CD4-positive, alpha-beta T cell (primary cell): ENCODE measurements at regions not wholly inside any gene's neighbourhood (a gene's known extent, or its start where the extent isn't known, plus 50 kb on each side); places are given as distances from the start of the nearest gene placed in this dataset.
"Not testable (repeated sequence)": the region's sequence is repeated elsewhere in the genome, so short reads cannot be mapped to it uniquely, and the experiment has no call there.

Experiments
- ATAC-seq: fragments of 200-7000 bp; cut with Tn5 transposase; one replicate; pipeline ENCODE4 v1.10.0; 2022; ENCODE audit warnings: mild to moderate bottlenecking; ENCODE audit not compliant: poor library complexity
- CTCF ChIA-PET: fragments of 350-600 bp; sonication (Branson Sonifier 250); formaldehyde crosslinking; loops from one replicate; lab custom pipeline; 2021; ENCODE audit warnings: antibody characterized with exemption, inconsistent platforms; lab: Charles Lee
- POLR2A ChIA-PET: fragments of 350-600 bp; sonication (Branson Sonifier 250); formaldehyde crosslinking; loops from one replicate; lab custom pipeline; 2021; ENCODE audit warnings: antibody characterized with exemption, inconsistent platforms; lab: Charles Lee
- DNase-seq, 14 experiments: peaks; one replicate each; pipeline ENCODE4 v3.0.0-alpha.2; 2013 to 2020; ENCODE audit warnings: mixed read lengths in 2 of 14
- H3K27ac ChIP-seq, 2 donors: one replicate each; pipeline versions ENCODE4 v1.5.1 to v1.7.0; 2013; ENCODE audit warnings: low read length in 2 of 2, low read depth in 1 of 2, mild to moderate bottlenecking in 1 of 2
- H3K27me3 ChIP-seq, 2 experiments: 1 replicate in 1 of 2; 2 replicates in 1 of 2; pipeline versions ENCODE4 v1.6.1 to v1.7.0; 2013; ENCODE audit warnings: low read length in 2 of 2, control low read depth in 1 of 2, mild to moderate bottlenecking in 1 of 2, moderate library complexity in 1 of 2; ENCODE audit not compliant: insufficient read depth in 2 of 2, control insufficient read depth in 1 of 2
- H3K36me3 ChIP-seq: one replicate; pipeline ENCODE4 v1.6.1; 2013; ENCODE audit warnings: low read length, control low read depth; ENCODE audit not compliant: insufficient read depth
- H3K4me1 ChIP-seq: one replicate; pipeline ENCODE4 v1.6.1; 2013; ENCODE audit warnings: low read length, control low read depth; ENCODE audit not compliant: insufficient read depth
- H3K4me3 ChIP-seq: one replicate; pipeline ENCODE4 v1.5.1; 2013; ENCODE audit warnings: mild to moderate bottlenecking, low read length, moderate library complexity
- H3K9me3 ChIP-seq, 2 experiments: 1 replicate in 1 of 2; 2 replicates in 1 of 2; pipeline versions ENCODE4 v1.6.1 to v1.7.0; 2013; ENCODE audit warnings: low read length in 2 of 2, mild to moderate bottlenecking in 2 of 2, control low read depth in 1 of 2, moderate library complexity in 1 of 2; ENCODE audit not compliant: control insufficient read depth in 1 of 2, insufficient read depth in 1 of 2
- H3K27ac Mint-ChIP-seq: one replicate; pipeline ENCODE4 v1.8.0; 2020; ENCODE audit warnings: mixed read lengths
- H3K27me3 Mint-ChIP-seq: one replicate; pipeline ENCODE4 v1.8.0; 2021; ENCODE audit warnings: mixed read lengths
- H3K36me3 Mint-ChIP-seq: one replicate; pipeline ENCODE4 v1.8.0; 2021; ENCODE audit warnings: low read depth, mixed read lengths
- H3K4me1 Mint-ChIP-seq: one replicate; pipeline ENCODE4 v1.8.0; 2021; ENCODE audit warnings: low read depth, mixed read lengths
- H3K4me3 Mint-ChIP-seq: one replicate; pipeline ENCODE4 v1.8.0; 2020; ENCODE audit warnings: mild to moderate bottlenecking, mixed read lengths
- H3K9me3 Mint-ChIP-seq: one replicate; pipeline ENCODE4 v1.8.0; 2020; ENCODE audit warnings: mixed read lengths
- CTCF ChIP-seq: fragments of 200-600 bp; IDR thresholded peaks from one replicate; pipeline ENCODE4 v1.8.0; 2022; ENCODE audit warnings: antibody characterized with exemption, mild to moderate bottlenecking
- intact Hi-C, 2 experiments: fragments of 100-400 bp; cut with DNase I in 1 of 2; cut with micrococcal nuclease in 1 of 2; formaldehyde crosslinking; loops; one replicate each; pipeline versions ENCODE4 v1.15.1 to v1.9.0; 2023 to 2025; cut with DNase I, micrococcal nuclease

GRCh38 chr4:134490863-134491262 lies 289.3 kb upstream of the PABPC4L start:
- CTCF ChIA-PET, result no interaction called here

GRCh38 chr4:134483514-134483913 lies 281.9 kb upstream of the PABPC4L start:
- H3K4me3 Mint-ChIP-seq, POLR2A ChIA-PET, H3K4me1 ChIP-seq, H3K36me3 ChIP-seq, ATAC-seq, H3K27ac Mint-ChIP-seq, H3K27me3 ChIP-seq, H3K4me1 Mint-ChIP-seq, H3K27ac ChIP-seq, H3K36me3 Mint-ChIP-seq, CTCF ChIA-PET, H3K27me3 Mint-ChIP-seq, intact Hi-C loops, DNase-seq, H3K9me3 ChIP-seq, H3K4me3 ChIP-seq: not testable (repeated sequence)
- H3K9me3 Mint-ChIP-seq, result peaks cover 10% of the 10 kb centered on the region

More at GRCh38 chr4:134490863-134491262, 289.3 kb upstream of the PABPC4L start:
- Histone ChIP-seq H3K4me3 (no peak overlapping the region), H3K27ac (no peak overlapping the region), H3K4me1 (no peaks in the 10 kb centered on the region), H3K27me3 (no peaks in the 10 kb centered on the region), H3K36me3 (no peaks in the 10 kb centered on the region), H3K9me3 (peaks cover 0 to 6% of the 10 kb centered on the region in 2 experiments)
- H3K9me3 Mint-ChIP-seq, result peaks cover 19% of the 10 kb centered on the region
- intact Hi-C loops, result no loop called here
- ATAC-seq (no peak), DNase-seq (no peak)
- H3K36me3 Mint-ChIP-seq, result no peaks in the 10 kb centered on the region
- H3K27ac Mint-ChIP-seq, result no peak overlapping the region
- no peaks in the 10 kb centered on the region for H3K4me1 Mint-ChIP-seq
- POLR2A ChIA-PET, result no interaction called here
- no peak overlapping the region for H3K4me3 Mint-ChIP-seq
- H3K27me3 Mint-ChIP-seq, result no peaks in the 10 kb centered on the region
- TF ChIP-seq CTCF, result no peak

- Histone ChIP-seq H3K36me3 (no peaks in the 10 kb centered on the region), H3K27me3 (no peaks in the 10 kb centered on the region), H3K4me1 (no peaks in the 10 kb centered on the region), H3K27ac (no peak overlapping the region), H3K9me3 (peaks cover 0 to under 1% of the 10 kb centered on the region in 2 experiments), H3K4me3 (no peak overlapping the region)
- Mint-ChIP-seq H3K36me3 (no peaks in the 10 kb centered on the region), H3K4me1 (no peaks in the 10 kb centered on the region), H3K27ac (no peak overlapping the region), H3K27me3 (no peaks in the 10 kb centered on the region), H3K4me3 (no peak overlapping the region), H3K9me3 (peaks cover 7% of the 10 kb centered on the region)
- intact Hi-C loops, result no loop called here
- ATAC-seq, result no peak
- TF ChIP-seq CTCF, result no peak
- ChIA-PET CTCF (no interaction called here), POLR2A (no interaction called here)
- DNase-seq, result no peak
Observed at GRCh38 chr4:134471569-134471968, 270.0 kb upstream of the PABPC4L start.

- POLR2A ChIA-PET, result no interaction called here
- TF ChIP-seq CTCF, result no peak
- no peak for DNase-seq
Observed at GRCh38 chr4:134470544-134470943, 269.0 kb upstream of the PABPC4L start.

More at GRCh38 chr4:134470544-134470943, 269.0 kb upstream of the PABPC4L start:
- H3K4me1 Mint-ChIP-seq, result no peaks in the 10 kb centered on the region
- H3K36me3 Mint-ChIP-seq, result no peaks in the 10 kb centered on the region
- no peaks in the 10 kb centered on the region for H3K27me3 ChIP-seq
- no peak overlapping the region for H3K4me3 ChIP-seq
- H3K27me3 Mint-ChIP-seq, result no peaks in the 10 kb centered on the region
- H3K9me3 Mint-ChIP-seq, result peaks cover 5% of the 10 kb centered on the region
- CTCF ChIA-PET, result no interaction called here
- H3K4me1 ChIP-seq, result no peaks in the 10 kb centered on the region
- no peak overlapping the region for H3K4me3 Mint-ChIP-seq
- intact Hi-C loops, result no loop called here
- H3K9me3 ChIP-seq, result no peaks in the 10 kb centered on the region
- no peak overlapping the region for H3K27ac Mint-ChIP-seq
- H3K36me3 ChIP-seq, result no peaks in the 10 kb centered on the region
- H3K27ac ChIP-seq, result no peak overlapping the region
- ATAC-seq, result no peak
